GM18907 (cell line): ENCODE measurements at regions not wholly inside any gene's neighbourhood (a gene's known extent, or its start where the extent isn't known, plus 50 kb on each side); places are given as distances from the start of the nearest gene placed in this dataset.

Source experiments
- ATAC-seq: cut with Tn5 transposase; IDR thresholded peaks from one replicate; pipeline ENCODE4 v1.9.1; 2021; ENCODE audit warnings: mild to moderate bottlenecking, moderate library complexity; ENCODE audit not compliant: unreplicated experiment

DNA sequence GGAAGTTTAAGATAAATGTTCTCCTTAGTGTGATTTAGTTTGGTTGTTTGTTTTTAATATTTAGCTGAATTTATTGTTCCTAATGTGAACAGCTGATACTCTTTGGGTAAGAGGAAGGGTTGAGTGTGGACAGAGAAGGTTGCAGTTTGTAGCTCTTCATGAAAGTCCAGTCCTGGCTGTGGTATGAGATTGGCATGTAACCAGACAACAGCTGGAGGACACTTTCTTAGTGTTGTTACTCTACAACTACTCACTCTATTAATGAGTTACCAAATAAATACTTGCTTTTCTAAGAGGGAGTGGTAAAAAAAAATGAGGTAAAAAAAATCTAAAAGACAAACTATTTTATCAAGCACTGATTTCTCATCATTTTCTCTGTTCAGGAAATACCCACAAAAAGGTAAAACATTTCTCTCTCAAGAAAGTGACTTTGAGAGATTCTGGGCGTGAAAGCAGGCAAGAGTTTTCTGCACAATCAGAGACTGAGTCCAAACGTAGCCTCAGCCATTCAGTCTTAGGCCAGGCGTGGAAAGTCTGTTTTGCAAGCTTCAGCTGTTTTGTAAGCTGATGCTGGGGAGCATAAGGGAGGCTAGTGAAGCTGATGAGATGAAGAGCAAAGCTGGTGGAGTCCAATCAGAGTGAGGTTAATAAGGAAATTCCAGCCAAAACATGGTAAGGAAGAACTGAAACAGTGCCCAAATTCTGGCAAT, 138.5 kb upstream of the ARPP21 start:
- ATAC-seq, result peak; percentile 86

DNA sequence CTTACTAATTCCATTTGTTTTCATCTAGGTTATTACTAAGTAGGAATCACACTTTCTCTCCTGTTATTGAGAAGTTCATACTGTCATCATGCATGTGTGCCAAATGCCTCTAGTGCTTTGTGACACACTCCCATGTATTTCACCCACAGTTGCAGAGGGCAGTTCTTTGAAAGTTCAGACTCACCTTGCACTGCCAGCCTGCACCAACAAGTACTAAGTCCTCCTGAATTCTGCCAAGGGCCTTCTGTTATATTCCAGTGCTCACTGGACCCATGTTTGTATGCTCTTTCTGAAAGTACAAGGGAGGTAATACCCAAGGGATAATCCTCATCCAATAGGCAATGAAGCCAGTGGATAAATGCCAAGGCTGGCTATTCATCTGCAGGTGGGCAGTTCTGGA, 136.6 kb upstream of the ARPP21 start:
- ATAC-seq, result no peak

DNA sequence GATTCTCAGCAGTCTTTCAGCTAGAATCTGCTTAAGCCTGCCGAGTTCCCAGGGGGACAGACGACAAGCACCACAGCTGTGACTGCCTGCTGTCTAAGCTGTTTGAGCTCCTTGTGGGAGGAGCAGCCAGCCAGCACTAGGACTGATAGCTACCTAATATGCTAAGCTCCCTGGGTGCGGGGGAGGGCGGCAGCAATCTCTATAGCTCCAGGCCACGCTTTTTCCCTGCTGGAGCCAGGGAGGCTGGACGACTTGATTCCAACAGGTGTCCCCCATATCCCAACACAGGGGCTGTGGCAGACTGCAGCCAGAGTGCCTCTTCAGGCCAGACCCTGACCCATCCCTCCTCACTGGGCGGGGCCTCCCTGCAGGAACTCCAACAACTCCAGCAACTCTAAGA, 134.1 kb upstream of the ARPP21 start:
- no peak for ATAC-seq

- no peak for ATAC-seq
These were observed 133.6 kb upstream of the ARPP21 start for GRCh38 chr3:35505772-35506171.

- no peak for ATAC-seq
These were observed 119.4 kb upstream of the ARPP21 start for GRCh38 chr3:35519936-35520335.

DNA sequence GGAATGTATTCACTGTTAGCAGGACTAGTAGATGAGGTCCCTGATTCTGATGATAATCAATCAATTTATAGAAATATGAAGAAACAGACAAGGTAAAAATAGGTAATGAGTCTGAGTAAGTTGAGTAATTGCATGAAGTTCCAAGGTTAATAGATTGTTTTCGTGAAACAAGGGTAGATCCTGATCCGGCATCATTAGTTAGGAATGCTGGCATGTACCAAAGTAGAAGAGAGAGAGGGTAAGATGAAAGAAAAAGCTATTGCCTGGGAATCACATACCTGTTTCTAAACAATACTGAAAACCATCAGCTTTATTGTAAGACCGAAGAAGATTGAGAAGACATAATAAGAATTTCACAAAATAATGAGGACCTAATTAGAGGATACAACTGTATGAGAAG, 118.1 kb upstream of the ARPP21 start:
- ATAC-seq, result no peak

GRCh38 chr3:35522450-35522849, 116.9 kb upstream of the ARPP21 start:
- no peak for ATAC-seq

DNA sequence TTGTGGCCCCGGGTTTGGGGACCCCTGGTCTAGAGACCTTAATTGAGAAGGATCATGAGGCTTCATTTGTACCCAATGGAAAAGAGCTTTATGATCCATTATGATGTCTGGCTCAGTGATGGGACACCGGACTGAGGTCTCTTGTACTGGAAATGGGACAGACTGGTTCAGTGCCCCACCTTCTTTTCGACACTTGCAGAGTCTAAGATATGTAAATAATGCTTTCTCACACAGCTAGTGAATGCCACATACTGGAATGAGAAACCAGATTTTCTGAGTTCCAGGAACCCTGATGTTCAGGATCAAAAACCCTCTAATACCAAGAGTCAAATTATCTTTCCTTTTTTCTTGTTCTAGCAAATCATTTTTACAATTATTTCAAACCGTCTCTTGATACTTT, 116.3 kb upstream of the ARPP21 start:
- no peak for ATAC-seq

- no peak for ATAC-seq
These were observed 115.5 kb upstream of the ARPP21 start for GRCh38 chr3:35523838-35524237.

DNA sequence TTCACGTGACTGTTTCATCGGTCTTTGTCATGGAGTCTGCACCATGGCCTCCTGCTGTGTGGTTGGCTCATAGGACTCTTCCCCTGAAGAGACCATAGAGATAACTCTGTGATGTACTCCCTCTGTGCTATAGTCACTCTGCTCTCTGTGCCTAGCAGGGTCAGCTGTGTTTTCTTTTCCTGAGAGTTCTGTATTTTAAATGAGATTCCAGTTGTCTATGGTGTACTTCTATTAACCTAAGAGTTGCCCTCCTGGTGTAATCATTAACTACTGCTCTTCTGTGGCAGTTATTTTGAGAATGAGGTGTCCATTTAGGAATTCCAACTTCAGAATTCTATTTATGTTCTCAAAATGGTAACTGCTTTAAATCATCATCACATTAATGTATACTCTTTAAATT, 114.5 kb upstream of the ARPP21 start:
- ATAC-seq, result no peak

- ATAC-seq, result no peak
These were observed 110.6 kb upstream of the ARPP21 start for GRCh38 chr3:35528728-35529127.

GRCh38 chr3:35529337-35529736, 110.0 kb upstream of the ARPP21 start:
- no peak for ATAC-seq

GRCh38 chr3:35537265-35537664, 102.1 kb upstream of the ARPP21 start:
- no peak for ATAC-seq

- no peak for ATAC-seq
These were observed 94.3 kb upstream of the ARPP21 start for GRCh38 chr3:35544976-35545375.

DNA sequence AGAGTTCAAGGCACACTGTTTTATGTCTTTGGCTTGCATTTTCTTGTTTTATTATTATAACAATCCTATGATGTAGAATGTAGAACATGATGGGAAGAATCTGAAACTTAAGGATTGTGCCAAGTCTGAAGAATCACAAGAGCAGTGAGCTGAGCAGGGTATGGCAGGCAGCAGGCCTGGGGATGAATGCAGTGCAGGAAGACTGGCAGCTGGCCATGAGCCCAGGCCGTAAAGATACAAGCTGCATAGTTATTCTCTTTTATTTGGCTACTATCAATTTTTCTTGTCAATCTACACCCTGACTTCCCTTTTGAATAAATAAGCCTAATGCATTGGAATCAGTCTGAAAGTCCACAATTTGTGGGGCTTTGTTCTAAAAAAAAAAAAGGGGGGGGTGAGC, 89.6 kb upstream of the ARPP21 start:
- no peak for ATAC-seq

DNA sequence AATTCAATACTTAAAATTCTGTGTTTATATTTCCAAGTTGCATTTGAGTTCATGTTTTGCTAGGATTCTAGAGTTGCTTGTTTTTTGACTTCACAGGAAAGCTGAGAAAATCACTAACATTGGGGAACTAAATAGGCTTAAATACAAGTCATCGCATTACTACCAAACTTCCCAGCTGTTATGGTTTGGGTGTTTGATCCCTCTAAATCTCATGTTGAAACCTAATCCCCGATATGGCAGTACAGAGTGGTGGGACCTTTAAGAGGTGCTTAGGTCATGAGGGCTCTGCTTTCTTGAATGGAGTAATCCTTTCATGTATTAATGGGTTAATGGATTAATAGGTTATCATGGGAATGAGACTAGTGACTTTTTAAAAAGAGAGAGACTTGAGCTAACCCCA, 77.2 kb upstream of the ARPP21 start:
- no peak for ATAC-seq

- no peak for ATAC-seq
These were observed 74.3 kb upstream of the ARPP21 start for GRCh38 chr3:35565048-35565447.
